ENCODE measurements at regions not wholly inside any gene's neighbourhood (a gene's known extent, or its start where the extent isn't known, plus 50 kb on each side); places are given as distances from the start of the nearest gene placed in this dataset.
A peak's percentile ranks its signal among the peaks of the same experiment; 100 is the strongest.

- no peaks in the 10 kb centered on the region for H3K79me2 ChIP-seq (ENCODE audit: control insufficient read depth in 1 of 2, insufficient read depth in 2 of 2, low read length in 2 of 2)
- DNase-seq (ENCODE audit: low read depth in 1 of 2, low spot score in 2 of 2) (peak; percentile 60 to 94), FAIRE-seq (peak; percentile 94)
- H3K9ac ChIP-seq (replicated peaks in 1 of 4; ENCODE audit: extremely low read depth in 1 of 4, low read depth in 3 of 4, low read length in 3 of 4): no peak overlapping the region
- no peak overlapping the region for H4K5ac ChIP-seq (ENCODE audit: insufficient read length, low read depth, low read length)
- H2BK15ac ChIP-seq (ENCODE audit: low read length): no peak overlapping the region
- H4K8ac ChIP-seq (ENCODE audit: extremely low read depth, insufficient read depth, low read length): no peak overlapping the region
- no peak overlapping the region for H3K4me3 ChIP-seq (ENCODE audit: extremely low read depth in 1 of 4, insufficient read depth in 2 of 4, low read depth in 3 of 4, low read length in 4 of 4)
- no peaks in the 10 kb centered on the region for H3K79me1 ChIP-seq (ENCODE audit: low read depth, low read length)
- no peaks in the 10 kb centered on the region; the same call in 1 of the 2 replicates for H3K23me2 ChIP-seq (ENCODE audit: low read depth, low read length)
- peak overlapping the region; percentile 79 for H4K91ac ChIP-seq (replicated peaks; ENCODE audit: insufficient read length, low read length)
- no peaks in the 10 kb centered on the region for H3K9me3 ChIP-seq (ENCODE audit: insufficient read depth in 2 of 2, low read depth in 1 of 2, low read length in 1 of 2)
- H2BK120ac ChIP-seq (replicated peaks; ENCODE audit: low read depth, low read length): peak overlapping the region; percentile 31
- no peaks in the 10 kb centered on the region for H3K36me3 ChIP-seq (ENCODE audit: control insufficient read depth in 2 of 4, insufficient read depth in 4 of 4, low read length in 3 of 4)
- peaks cover 0 to 10% (median 2%) of the 10 kb centered on the region in 4 experiments; a peak in 4 of 7 replicates for H3K27me3 ChIP-seq (replicated peaks in 1 of 4; ENCODE audit: control insufficient read depth in 3 of 4, extremely low read depth in 1 of 4, insufficient read depth in 3 of 4, low read length in 3 of 4)
- WGBS, 2 experiments (ENCODE audit: extremely low coverage in 1 of 2, insufficient coverage in 1 of 2, insufficient read length in 1 of 2, insufficient replicate concordance in 2 of 2, low coverage in 1 of 2, low lambda C conversion rate in 2 of 2, missing lambda C conversion rate in 1 of 2): 39% methylated on average over 6 of the region's 6 CpGs; no CpG with 5 or more reads in 1 of the 2 experiments
- no peak overlapping the region for H3K27ac ChIP-seq (ENCODE audit: low read depth, low read length)
- CTCF ChIA-PET (ENCODE audit: partially characterized antibody): interaction anchor here (0.7 to 14.2 kb wide), 47 partner anchors 8 to 528 kb away, joined by 3 to 401 read pairs (median 4); partner anchors contain the start of gene GPR26
- H2BK20ac ChIP-seq (ENCODE audit: low read length): no peak overlapping the region
- no peak overlapping the region for H3K18ac ChIP-seq (ENCODE audit: extremely low read depth, low read length)
- no peak overlapping the region; the same call in 1 of the 2 replicates for H2BK12ac ChIP-seq (ENCODE audit: low read depth, low read length)
- H3K4me2 ChIP-seq (ENCODE audit: insufficient read depth in 1 of 2, low read depth in 2 of 2, low read length in 2 of 2): no peak overlapping the region
- H4K20me1 ChIP-seq (replicated peaks in 1 of 2; ENCODE audit: control insufficient read depth in 1 of 2, insufficient read depth in 2 of 2, low read length in 2 of 2): no peaks in the 10 kb centered on the region
- no peak overlapping the region for H3K56ac ChIP-seq (replicated peaks; ENCODE audit: insufficient read length, low read depth, low read length)
- H3K4me1 ChIP-seq (replicated peaks in 1 of 4; ENCODE audit: control insufficient read depth in 3 of 4, insufficient read depth in 4 of 4, low read length in 3 of 4): peaks cover 0 to 17% (median 14%) of the 10 kb centered on the region in 4 experiments; a peak in 6 of 7 replicates
- no peak overlapping the region for H2BK5ac ChIP-seq (ENCODE audit: low read depth, low read length)
- POLR2A ChIA-PET (ENCODE audit: partially characterized antibody): interaction anchor here (1.3 to 1.4 kb wide), 2 partner anchors 81 to 98 kb away, joined by 3 read pairs; no protein-coding TSS in a partner anchor
- no peak overlapping the region for H3K4ac ChIP-seq (replicated peaks; ENCODE audit: insufficient read length, low read depth, low read length)
- H3K23ac ChIP-seq (ENCODE audit: insufficient read length): no peak overlapping the region
- H2AK5ac ChIP-seq (ENCODE audit: low read depth, low read length): no peak overlapping the region
- H2AFZ ChIP-seq (ENCODE audit: low read length): no peak overlapping the region
- H3K14ac ChIP-seq (ENCODE audit: insufficient read length): no peak overlapping the region
- TF ChIP-seq PHF8 (conservative IDR thresholded peaks at IDR 0.05; ENCODE audit: low read depth, low read length): no peak
- TF ChIP-seq SP4 (IDR thresholded peaks at IDR 0.05; ENCODE audit: low read length): no peak
- TF ChIP-seq RAD21 (IDR thresholded peaks at IDR 0.05 in 1 of 2, conservative IDR thresholded peaks at IDR 0.05 in 1 of 2; ENCODE audit: low read depth in 2 of 2, low read length in 2 of 2): peak; percentile 97 to 99
- TF ChIP-seq BCL11A (IDR thresholded peaks at IDR 0.05; ENCODE audit: low read depth in 2 of 2, low read length in 2 of 2): no peak
- peak; percentile 36; the same call in 1 of the 2 replicates for TF ChIP-seq MAX (IDR thresholded peaks at IDR 0.05)
- TF ChIP-seq KDM5A (IDR thresholded peaks at IDR 0.05; ENCODE audit: low read length): no peak
- peak; percentile 20; the same call in 1 of the 2 replicates for TF ChIP-seq CREB1 (IDR thresholded peaks at IDR 0.05)
- TF ChIP-seq RNF2 (IDR thresholded peaks at IDR 0.05; ENCODE audit: borderline replicate concordance, low read depth, low read length, missing control alignments, poor library complexity, severe bottlenecking): no peak
- 0 out of 2 replicates have a peak, but pooled peaks have one; percentile 61 for TF ChIP-seq TCF12 (IDR thresholded peaks at IDR 0.05; ENCODE audit: low read depth, low read length)
- TF ChIP-seq ASH2L (IDR thresholded peaks at IDR 0.05; ENCODE audit: low read length): no peak
- no peak for TF ChIP-seq SIRT6 (IDR thresholded peaks at IDR 0.05; ENCODE audit: low read length)
Measured at GRCh38 chr10:123582084-123582989, 83.8 kb upstream of the GPR26 start.

Data from H1 (cell line).